Transverse colon (tissue), 3 donors: ENCODE measurements at regions not wholly inside any gene's neighbourhood (a gene's known extent, or its start where the extent isn't known, plus 50 kb on each side); places are given as distances from the start of the nearest gene placed in this dataset.

Experiments used
- CTCF ChIP-seq, 5 experiments: fragments of 200-600 bp in 3 of 5; fragments of 450-650 bp in 2 of 5; sonication (generic) in 3 of 5; IDR thresholded peaks; 1 replicate in 2 of 5; 2 replicates in 3 of 5; pipeline ENCODE4 v1.5.1; 2016 to 2017; ENCODE audit warnings: antibody characterized with exemption in 5 of 5, inconsistent platforms in 3 of 5, mild to moderate bottlenecking in 2 of 5, moderate library complexity in 1 of 5
- EP300 ChIP-seq: sonication (generic); formaldehyde crosslinking; IDR thresholded peaks from one replicate; pipeline ENCODE4 v1.6.1; 2017; ENCODE audit warnings: antibody characterized with exemption, low read depth
- POLR2A ChIP-seq: fragments of 450-650 bp; IDR thresholded peaks from one replicate; pipeline ENCODE4 v1.6.1; 2016; ENCODE audit warnings: antibody characterized with exemption, mild to moderate bottlenecking, moderate library complexity

GRCh38 chr5:100423330-100423729 lies 111.8 kb upstream of the FAM174A start:
- TF ChIP-seq CTCF (IDR thresholded peaks at IDR 0.05): no peak
- no peak for TF ChIP-seq POLR2A
- no peak for TF ChIP-seq EP300
